HFF-Myc (cell line): ENCODE measurements at regions not wholly inside any gene's neighbourhood (a gene's known extent, or its start where the extent isn't known, plus 50 kb on each side); places are given as distances from the start of the nearest gene placed in this dataset.
"Not testable (repeated sequence)": the region's sequence is repeated elsewhere in the genome, so short reads cannot be mapped to it uniquely, and the experiment has no call there.

ENCODE experiments used
- DNase-seq: peaks from one replicate; pipeline ENCODE4 v3.0.0-alpha.2; 2011; ENCODE audit warnings: low read depth; ENCODE audit errors: extremely low read depth
- H3K4me3 ChIP-seq: replicated peaks from 2 replicates; pipeline ENCODE4 v1.5.1; 2011; ENCODE audit warnings: low read depth, mild to moderate bottlenecking, control low read depth, low read length
- CTCF ChIP-seq: IDR thresholded peaks from 2 replicates; pipeline ENCODE4 v1.5.1; 2012; ENCODE audit warnings: mild to moderate bottlenecking, low read depth, low read length, control low read depth; ENCODE audit errors: missing control alignments

GRCh38 chr5:40428815-40429214 is 250.9 kb upstream of the PTGER4 start:
- TF ChIP-seq CTCF: no peak
- DNase-seq: no peak
- H3K4me3 ChIP-seq: no peak overlapping the region

GRCh38 chr5:40428126-40428525 is 251.6 kb upstream of the PTGER4 start:
- no peak for DNase-seq
- no peak overlapping the region for H3K4me3 ChIP-seq
- no peak for TF ChIP-seq CTCF

- H3K4me3 ChIP-seq, DNase-seq: not testable (repeated sequence)
These were observed 262.5 kb upstream of the PTGER4 start for GRCh38 chr5:40417046-40417810.

GRCh38 chr5:40416588-40416987 is 263.1 kb upstream of the PTGER4 start:
- no peak overlapping the region for H3K4me3 ChIP-seq
- TF ChIP-seq CTCF: no peak
- no peak for DNase-seq

- DNase-seq: no peak
- TF ChIP-seq CTCF: no peak
- no peak overlapping the region for H3K4me3 ChIP-seq
These were observed 263.6 kb upstream of the PTGER4 start for GRCh38 chr5:40416098-40416497.

GRCh38 chr5:40414922-40415321 is 264.8 kb upstream of the PTGER4 start:
- H3K4me3 ChIP-seq: no peak overlapping the region
- DNase-seq: no peak
- no peak for TF ChIP-seq CTCF

- no peak overlapping the region for H3K4me3 ChIP-seq
- no peak for DNase-seq
- TF ChIP-seq CTCF: no peak
These were observed 266.0 kb upstream of the PTGER4 start for GRCh38 chr5:40413743-40414142.
